NCI-H524 treated with DMSO at 0.1 percent for 48 hours (cell line): ENCODE measurements at regions not wholly inside any gene's neighbourhood (a gene's known extent, or its start where the extent isn't known, plus 50 kb on each side); places are given as distances from the start of the nearest gene placed in this dataset.
"Not testable (repeated sequence)": the region's sequence is repeated elsewhere in the genome, so short reads cannot be mapped to it uniquely, and the experiment has no call there.

Experiments
- DNase-seq: peaks from one replicate; lab custom pipeline; 2025; lab: John Stamatoyannopoulos, UW

- DNase-seq, result not testable (repeated sequence)
These were observed 278.3 kb downstream of the PCDH17 start for GRCh38 chr13:57909833-57910232.

GRCh38 chr13:57918086-57918485 lies 286.5 kb downstream of the PCDH17 start:
- DNase-seq, result no peak

DNA sequence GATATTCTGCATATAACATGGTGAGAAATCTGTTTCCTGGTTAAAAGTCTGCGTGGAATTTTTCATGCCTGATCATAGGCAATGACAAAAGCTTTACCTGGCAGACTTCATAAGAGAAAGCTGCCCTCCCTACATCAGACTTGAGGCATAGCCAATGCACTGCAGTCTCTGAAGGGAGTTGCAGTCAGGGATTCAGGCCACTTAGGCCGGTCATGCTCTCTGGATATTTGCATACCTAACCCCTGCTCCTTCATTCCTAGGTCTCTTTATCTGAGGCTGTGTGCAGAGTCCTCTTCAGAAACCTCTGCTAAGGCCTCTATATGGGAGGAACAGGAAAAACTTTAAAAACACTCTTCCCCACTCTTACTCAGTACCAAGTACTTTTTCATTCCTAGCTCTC lies 287.4 kb downstream of the PCDH17 start:
- DNase-seq, result no peak

GRCh38 chr13:57925250-57925649 lies 293.7 kb downstream of the PCDH17 start:
- DNase-seq, result no peak

DNA sequence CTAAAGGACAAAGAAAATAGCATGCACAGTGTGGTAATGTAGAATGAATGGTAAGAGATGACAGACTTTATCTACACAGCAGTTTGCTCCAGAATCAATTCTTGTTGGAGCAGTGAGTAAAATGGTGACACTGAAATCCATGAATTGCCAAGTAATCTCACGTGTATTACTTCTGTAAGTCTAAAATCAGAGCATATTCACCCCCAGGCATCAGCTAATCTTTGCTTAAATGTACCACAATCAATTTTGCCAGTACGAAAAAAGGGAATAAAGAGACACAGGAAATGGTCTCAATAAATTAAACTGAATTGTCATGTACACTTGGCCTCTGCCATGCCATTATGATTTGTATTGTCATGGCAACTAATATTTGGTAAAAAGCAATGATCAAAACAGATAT lies 294.2 kb downstream of the PCDH17 start:
- DNase-seq, result no peak

DNA sequence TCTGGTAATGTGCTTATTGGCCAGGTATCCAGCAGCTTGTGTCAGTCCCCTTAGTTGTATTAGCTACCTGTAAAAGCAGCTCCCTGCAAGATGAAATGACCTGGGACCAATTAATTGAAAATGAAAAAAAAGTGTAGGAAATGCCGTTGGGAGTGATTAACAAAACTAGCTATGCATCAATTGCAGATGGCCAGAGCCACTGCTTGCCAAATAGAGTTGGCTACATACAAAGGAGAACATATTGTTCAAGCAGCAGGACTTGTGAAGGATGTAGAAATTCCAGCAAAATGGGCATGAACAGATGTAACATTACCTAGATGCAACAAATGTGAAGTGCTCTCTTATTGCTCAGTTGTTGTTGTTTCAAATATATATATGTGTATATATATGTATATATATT lies 300.5 kb downstream of the PCDH17 start:
- DNase-seq, result no peak

DNA sequence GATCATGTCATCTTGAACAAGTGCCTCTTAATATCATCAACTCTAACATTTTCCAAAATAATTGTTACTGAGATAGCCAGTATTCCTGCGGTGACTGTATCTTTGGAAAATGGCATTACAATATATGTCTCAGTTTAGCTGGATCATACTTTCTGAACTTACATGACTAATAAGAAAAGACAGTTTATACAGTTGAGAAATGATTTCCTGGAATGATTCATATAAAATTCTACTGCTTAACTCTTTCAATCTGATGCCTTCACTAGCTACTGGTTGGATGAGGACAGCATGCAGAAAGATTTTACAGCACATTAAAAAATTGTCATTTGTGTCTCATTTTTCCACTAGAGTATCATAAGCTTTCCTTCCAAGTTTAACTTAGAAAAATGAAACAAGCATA lies 302.1 kb downstream of the PCDH17 start:
- no peak for DNase-seq

DNA sequence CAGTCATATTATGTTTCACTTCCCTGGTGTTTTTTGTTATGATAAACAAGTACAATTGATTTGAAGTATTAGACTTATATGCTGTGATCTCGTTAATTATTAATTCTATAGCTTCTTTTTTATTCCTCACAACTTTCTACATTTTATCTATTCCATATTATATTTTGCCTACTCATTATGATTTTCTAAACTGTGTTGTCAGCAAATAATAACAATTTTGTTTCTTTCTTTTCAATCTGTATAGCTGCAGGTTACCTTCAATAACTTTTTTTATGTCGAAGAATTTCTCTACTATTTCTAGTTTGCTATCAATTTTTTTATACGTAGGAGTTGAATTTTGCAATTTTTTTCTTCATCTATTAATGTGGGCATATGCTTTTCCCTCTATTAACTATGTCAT lies 304.4 kb downstream of the PCDH17 start:
- no peak for DNase-seq

GRCh38 chr13:57946361-57946760 lies 314.8 kb downstream of the PCDH17 start:
- no peak for DNase-seq

DNA sequence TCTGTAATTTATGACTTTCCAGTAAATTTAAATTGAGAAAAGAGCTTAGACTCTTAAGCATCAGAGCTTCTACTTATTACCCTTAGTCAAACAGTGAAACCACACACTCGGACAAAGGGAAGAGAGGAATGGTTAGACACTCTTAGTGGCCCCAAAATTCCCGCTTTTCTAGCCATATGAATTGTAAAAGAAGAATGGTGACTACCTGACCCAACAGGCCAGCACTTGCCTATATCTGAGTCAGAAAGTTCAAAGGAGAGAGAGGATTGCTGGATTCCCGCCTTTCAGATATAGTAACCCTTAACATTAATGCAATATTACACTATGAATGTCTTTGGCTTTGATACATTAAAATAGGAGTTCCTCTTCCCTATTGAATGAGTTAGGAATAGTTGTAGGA lies 317.3 kb downstream of the PCDH17 start:
- DNase-seq, result no peak

- no peak for DNase-seq
These were observed 338.4 kb downstream of the PCDH17 start for GRCh38 chr13:57969951-57970350.

DNA sequence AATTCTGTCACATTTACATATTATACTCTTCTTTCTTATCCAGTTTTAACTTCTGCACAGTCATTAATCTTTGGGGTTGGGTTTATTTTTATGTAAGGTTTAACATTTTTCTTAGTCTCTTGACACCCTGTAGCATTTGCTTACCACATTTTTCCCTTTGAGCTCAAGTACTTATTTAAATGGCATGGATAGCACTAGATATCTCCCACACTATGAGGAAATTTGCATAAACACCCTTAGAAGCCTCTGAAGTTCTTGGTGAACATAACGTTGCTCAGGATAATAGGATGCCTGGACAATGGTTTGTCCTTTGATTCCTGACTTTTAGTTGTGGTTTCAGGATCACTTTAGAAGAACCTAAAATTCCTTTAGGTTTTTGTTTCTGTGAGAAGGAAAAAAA lies 338.9 kb downstream of the PCDH17 start:
- no peak for DNase-seq

DNA sequence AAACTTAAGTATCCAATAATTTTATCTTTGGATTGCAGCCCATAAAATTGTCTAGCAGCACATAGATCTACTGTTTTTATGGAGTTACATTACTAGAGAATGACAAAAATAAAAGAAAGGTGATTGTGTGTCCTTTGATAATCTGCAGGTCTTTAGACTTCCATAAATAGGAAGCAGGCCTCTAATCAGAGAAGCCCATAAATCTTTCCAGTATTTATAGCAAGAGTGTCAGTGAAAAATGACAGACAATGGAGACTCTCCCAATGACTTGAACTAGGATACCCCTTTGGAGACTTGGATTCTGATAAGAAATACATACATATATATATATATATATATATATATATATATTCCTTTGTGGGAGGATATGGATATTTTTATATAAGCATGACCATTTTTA lies 351.2 kb downstream of the PCDH17 start:
- no peak for DNase-seq

- no peak for DNase-seq
These were observed 356.7 kb downstream of the PCDH17 start for GRCh38 chr13:57988276-57988675.

DNA sequence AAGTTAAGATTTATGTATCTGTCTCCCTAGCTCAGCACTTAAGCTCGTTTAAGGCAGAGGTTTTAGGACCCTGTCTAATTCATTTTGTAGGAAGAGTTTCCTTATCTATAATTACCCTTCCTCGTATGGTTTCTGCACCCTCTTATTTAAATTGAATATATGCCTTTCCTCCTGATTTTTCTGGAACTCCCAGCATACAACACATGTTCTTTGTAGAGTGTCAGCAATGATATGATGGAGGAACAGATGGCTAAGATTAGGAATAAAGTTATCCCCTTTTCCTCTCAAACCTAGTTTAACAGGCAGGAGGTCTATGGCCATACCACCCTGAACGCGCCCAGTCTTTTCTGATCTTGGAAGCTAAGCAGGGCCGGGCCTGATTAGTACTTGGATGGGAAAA lies 359.5 kb downstream of the PCDH17 start:
- no peak for DNase-seq

- DNase-seq, result no peak
These were observed 360.9 kb downstream of the PCDH17 start for GRCh38 chr13:57992416-57992815.

- no peak for DNase-seq
These were observed 365.2 kb downstream of the PCDH17 start for GRCh38 chr13:57996717-57997116.

- DNase-seq, result no peak
These were observed 373.2 kb downstream of the PCDH17 start for GRCh38 chr13:58004751-58005150.

DNA sequence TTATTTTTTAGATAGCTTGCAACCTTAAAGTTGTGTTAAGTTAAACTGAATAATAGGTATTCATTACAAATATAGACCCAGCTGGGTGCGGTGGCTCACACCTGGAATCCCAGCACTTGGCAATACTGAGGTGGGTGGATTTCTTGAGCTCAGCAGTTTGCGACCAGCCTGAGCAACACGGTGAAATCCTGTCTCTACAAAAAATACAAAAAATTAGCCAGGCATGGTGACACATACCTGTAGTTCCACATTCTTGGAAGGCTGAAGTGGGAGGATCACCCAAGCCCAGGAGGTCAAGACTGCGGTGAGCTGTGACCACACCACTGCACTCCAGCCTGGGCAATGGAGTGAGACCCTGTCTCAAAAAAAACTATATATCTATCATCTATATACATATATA lies 386.5 kb downstream of the PCDH17 start:
- no peak for DNase-seq

- DNase-seq, result peak; percentile 10
These were observed 387.3 kb downstream of the PCDH17 start for GRCh38 chr13:58018865-58019264.

- no peak for DNase-seq
These were observed 392.6 kb downstream of the PCDH17 start for GRCh38 chr13:58024103-58024502.

GRCh38 chr13:58025821-58026220 lies 394.3 kb downstream of the PCDH17 start:
- DNase-seq, result no peak

DNA sequence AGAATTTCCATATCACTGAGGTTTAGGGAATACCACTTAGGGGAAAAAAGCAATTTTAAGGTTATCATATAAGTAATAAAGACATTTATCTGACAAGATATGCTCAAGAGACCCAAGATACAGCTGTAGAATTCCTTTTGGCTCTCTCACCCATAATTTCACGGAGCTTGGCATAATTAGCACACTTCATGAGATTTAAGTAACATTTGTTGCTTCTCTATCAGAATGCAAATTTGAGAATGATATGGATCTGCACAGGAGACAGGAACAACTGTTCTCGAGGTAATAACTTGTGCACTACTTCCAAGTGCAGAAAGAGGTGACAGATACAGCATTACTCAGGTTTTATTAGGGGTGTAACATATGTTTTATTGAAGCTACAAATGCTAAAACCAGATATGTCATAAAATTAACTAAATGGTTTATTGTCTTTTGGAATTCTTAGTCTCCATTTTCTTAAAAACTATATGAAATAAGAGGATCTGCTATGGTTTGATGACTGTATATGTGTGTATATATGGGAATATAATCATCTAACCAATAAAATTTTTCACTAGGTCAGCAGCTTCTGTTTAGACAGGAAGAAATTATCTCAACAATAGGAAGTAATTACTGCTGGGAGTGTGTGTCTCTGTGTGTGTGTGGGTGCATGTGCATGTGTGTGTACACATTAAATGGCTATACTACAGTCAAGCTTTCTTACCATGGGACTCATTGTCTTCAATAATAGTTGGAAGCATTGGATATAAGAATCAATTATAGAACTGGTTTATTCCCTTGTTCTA lies 401.3 kb downstream of the PCDH17 start:
- no peak for DNase-seq

DNA sequence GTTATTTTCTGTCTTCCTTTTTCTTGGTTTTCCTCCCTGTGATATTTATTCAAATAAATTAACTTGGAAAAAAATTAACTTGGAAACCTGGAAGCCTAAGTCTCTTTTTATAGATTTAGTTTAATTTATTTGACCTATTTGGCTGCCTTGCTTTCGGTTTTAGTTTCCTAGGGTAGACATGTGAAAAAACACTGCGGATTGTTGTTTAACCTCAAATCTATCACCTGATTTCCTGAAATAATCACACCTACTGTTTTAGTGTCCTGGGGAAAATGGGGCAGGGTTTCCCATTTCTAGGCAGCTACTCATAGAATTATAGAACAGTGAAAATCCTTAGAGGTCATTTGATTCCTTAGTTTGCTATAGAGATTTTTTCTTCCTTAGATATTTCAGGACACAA lies 412.4 kb downstream of the PCDH17 start:
- DNase-seq, result no peak
